Heart left ventricle (tissue), 16 donors: ENCODE measurements at regions not wholly inside any gene's neighbourhood (a gene's known extent, or its start where the extent isn't known, plus 50 kb on each side); places are given as distances from the start of the nearest gene placed in this dataset.

Source experiments
- ATAC-seq, 4 donors: fragments of 200-7000 bp; cut with Tn5 transposase; one replicate each; pipeline ENCODE4 v1.9.1; 2020 to 2022; ENCODE audit warnings: moderate library complexity in 4 of 4, mild to moderate bottlenecking in 3 of 4, moderate number of reproducible peaks in 1 of 4
- DNase-seq, 5 donors: peaks; one replicate each; pipeline ENCODE4 v3.0.0-alpha.2; 2020
- H3K27ac ChIP-seq, 12 donors: fragments of 200-600 bp; sonication (generic) in 4 of 12; one replicate each; pipeline versions ENCODE4 v1.5.0 to v1.8.0; 2016 to 2022; ENCODE audit warnings: mild to moderate bottlenecking in 2 of 12
- H3K27me3 ChIP-seq, 9 donors: fragments of 200-600 bp; sonication (generic) in 2 of 9; one replicate each; pipeline versions ENCODE4 v1.5.1 to v1.8.0; 2016 to 2022; ENCODE audit warnings: mild to moderate bottlenecking in 3 of 9
- H3K36me3 ChIP-seq, 9 donors: fragments of 200-600 bp; sonication (generic) in 2 of 9; one replicate each; pipeline versions ENCODE4 v1.5.0 to v1.8.0; 2018 to 2022; ENCODE audit warnings: mild to moderate bottlenecking in 2 of 9
- H3K4me1 ChIP-seq, 12 donors: fragments of 200-600 bp; sonication (generic) in 4 of 12; one replicate each; pipeline versions ENCODE4 v1.5.0 to v1.8.0; 2016 to 2022; ENCODE audit warnings: mild to moderate bottlenecking in 3 of 12
- H3K4me3 ChIP-seq, 12 donors: fragments of 200-600 bp; sonication (generic) in 4 of 12; one replicate each; pipeline versions ENCODE4 v1.5.0 to v1.8.0; 2017 to 2022; ENCODE audit warnings: mild to moderate bottlenecking in 9 of 12, moderate library complexity in 4 of 12
- H3K9me3 ChIP-seq, 12 donors: fragments of 200-600 bp; sonication (generic) in 4 of 12; one replicate each; pipeline versions ENCODE4 v1.5.0 to v1.8.0; 2016 to 2022; ENCODE audit warnings: mild to moderate bottlenecking in 1 of 12
- CTCF ChIP-seq, 12 donors: fragments of 200-600 bp; sonication (generic) in 4 of 12; IDR thresholded peaks; one replicate each; pipeline versions ENCODE4 v1.5.0 to v1.8.0; 2018 to 2022; ENCODE audit warnings: antibody characterized with exemption in 12 of 12, mild to moderate bottlenecking in 5 of 12
- POLR2A ChIP-seq, 2 donors: fragments of 450-650 bp; IDR thresholded peaks; one replicate each; pipeline ENCODE4 v1.6.1; 2017; ENCODE audit warnings: antibody characterized with exemption in 2 of 2, mild to moderate bottlenecking in 2 of 2, moderate library complexity in 2 of 2
- WGBS, 4 donors: extraction: QIAGEN DNeasy Blood & Tissue Kit in 2 of 4; methylation state at CpG; one replicate each; pipeline versions ENCODE4 v1.1.5 to v1.1.7; 2013 to 2018; 5-methylcytosine and 5-hydroxymethylcytosine counted together
- intact Hi-C, 10 donors: fragments of 100-400 bp; cut with DNase I; formaldehyde crosslinking; loops; one replicate each; pipeline versions ENCODE4 v1.11.1 to v1.14.2; 2022
- donor health status: ischemic (EF 13 %, LVEDD 7.1; RV severe dilation, severe dysfunction).
- donor health status: healthy with polysubstance abuse.
- donor health status: DM: no; HTN: yes; CAD: no.
- donor health status: DM: no; HTN: no; CAD: no.
- donor health status: ischemic (EF 25% LVEDD 6.9; RV normal size, moderate dysfunction).
- donor health status: ischemic (EF 25% LVEDD 5.7; RV mildly dilated, moderate dysfunction).
- donor health status: healthy.
- donor health status: DM: yes; HTN: yes; CAD: no.
- donor health status: ischemic (EF 35%, LVEDD 5.7; RV mildly dilated, moderate dysfunction).
- donor health status: nonischemic (EF 11% LVEDD 7.7; RV severe dilation, severe dysfunction).
- donor health status: DM: yes; HTN: yes; CAD: no.
- donor health status: PGD.
- donor health status: ischemic (EF 29% LVEDD 5.4; RV normal size, mild dysfunction).
- donor health status: nonischemic (EF 23%, LVEDD 6.1; RV moderate dilation, normal function).

DNA sequence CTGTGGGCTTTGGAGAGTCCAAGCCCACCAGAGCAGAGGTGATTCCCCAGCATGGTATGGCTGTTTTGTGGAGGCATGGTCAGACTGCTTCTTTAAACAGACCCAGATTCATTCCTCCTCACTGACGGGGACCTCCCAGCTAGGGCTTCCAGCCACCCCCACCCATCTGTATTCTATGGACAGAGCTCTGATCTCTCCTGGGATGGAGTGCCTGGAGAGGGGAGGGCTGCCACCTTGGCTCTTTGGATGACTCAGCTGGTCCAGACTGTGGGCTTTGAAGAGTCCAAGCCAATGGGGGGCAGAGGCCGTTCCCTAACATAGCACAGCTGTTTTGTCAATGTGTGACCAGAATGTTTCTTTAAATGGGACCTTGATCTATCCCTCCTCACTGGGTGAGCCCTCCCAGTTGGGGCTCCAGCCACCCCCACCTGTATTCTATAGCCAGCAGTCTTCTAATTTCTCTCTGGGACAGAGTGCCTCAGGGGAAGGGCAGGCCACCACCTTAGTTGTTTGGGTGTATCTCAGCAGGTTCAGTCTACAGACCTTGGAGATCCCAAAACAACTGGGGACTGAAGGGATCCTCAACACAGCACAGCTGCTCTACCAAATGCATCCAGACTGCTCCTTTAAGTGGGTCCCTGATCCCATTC, 122.0 kb upstream of the OSTN start:
- Histone ChIP-seq H3K4me3 (no peak overlapping the region), H3K27ac (no peak overlapping the region), H3K9me3 (peaks cover 0 to 17% (median 1%) of the 10 kb centered on the region in 12 donors), H3K4me1 (no peaks in the 10 kb centered on the region), H3K36me3 (no peaks in the 10 kb centered on the region), H3K27me3 (no peaks in the 10 kb centered on the region)
- ATAC-seq (no peak), DNase-seq (no peak)
- no peak for TF ChIP-seq CTCF (IDR thresholded peaks at IDR 0.05)
- no peak for TF ChIP-seq POLR2A (IDR thresholded peaks at IDR 0.05)
- intact Hi-C loops = no loop called here
- 70 to 86% (median 78%) methylated on average over 1 to 2 of the region's 2 CpGs for WGBS, 4 donors

- ATAC-seq = no peak
These were observed 124.5 kb upstream of the OSTN start for GRCh38 chr3:191074511-191074910.

GRCh38 chr3:191070762-191071403, 128.2 kb upstream of the OSTN start:
- H3K27me3 ChIP-seq = no peaks in the 10 kb centered on the region
- intact Hi-C loops = no loop called here
- no peak for TF ChIP-seq CTCF (IDR thresholded peaks at IDR 0.05)
- no peaks in the 10 kb centered on the region for H3K9me3 ChIP-seq
- 64 to 67% (median 66%) methylated on average over 4 of the region's 4 CpGs for WGBS, 4 donors
- no peak for ATAC-seq
- H3K4me3 ChIP-seq = no peak overlapping the region
- no peaks in the 10 kb centered on the region for H3K4me1 ChIP-seq
- no peak for DNase-seq
- no peak overlapping the region for H3K27ac ChIP-seq
- H3K36me3 ChIP-seq = no peaks in the 10 kb centered on the region

More at GRCh38 chr3:191074511-191074910, 124.5 kb upstream of the OSTN start:
- intact Hi-C loops = no loop called here
- H3K4me3 ChIP-seq = no peak overlapping the region
- no peak for DNase-seq
- H3K9me3 ChIP-seq = peaks cover 0 to 17% (median 1%) of the 10 kb centered on the region in 12 donors
- WGBS, 4 donors = 63 to 69% (median 65%) methylated on average over 5 of the region's 5 CpGs
- H3K36me3 ChIP-seq = no peaks in the 10 kb centered on the region
- no peaks in the 10 kb centered on the region for H3K4me1 ChIP-seq
- H3K27me3 ChIP-seq = no peaks in the 10 kb centered on the region
- TF ChIP-seq CTCF (IDR thresholded peaks at IDR 0.05) = no peak
- TF ChIP-seq POLR2A (IDR thresholded peaks at IDR 0.05) = no peak
- H3K27ac ChIP-seq = no peak overlapping the region

DNA sequence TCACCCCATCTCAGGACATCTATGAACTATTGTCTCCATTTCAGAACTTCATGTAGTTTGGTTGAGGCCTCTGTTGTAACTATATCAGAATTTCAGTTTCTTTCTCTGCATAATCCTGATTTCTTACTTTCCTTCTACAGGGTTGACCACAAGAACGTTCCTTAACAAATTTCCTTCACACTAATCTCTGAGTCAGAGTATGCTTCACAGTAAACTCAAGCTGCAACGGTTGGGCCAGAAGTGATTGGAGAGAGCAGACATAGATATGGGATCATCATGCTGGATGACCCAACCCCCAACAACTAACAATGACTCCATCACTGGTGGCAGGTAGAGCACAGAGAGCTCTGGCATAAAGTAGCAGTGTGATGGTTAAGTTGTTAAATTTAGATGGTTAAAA, 128.8 kb upstream of the OSTN start:
- WGBS, 4 donors = 54 to 71% (median 56%) methylated on average over 2 of the region's 2 CpGs
- ATAC-seq = no peak
- no peak overlapping the region for H3K27ac ChIP-seq

More for the DNA sequence above, 128.8 kb upstream of the OSTN start:
- Histone ChIP-seq H3K4me1 (no peaks in the 10 kb centered on the region), H3K27me3 (no peaks in the 10 kb centered on the region), H3K9me3 (no peaks in the 10 kb centered on the region), H3K4me3 (no peak overlapping the region), H3K36me3 (no peaks in the 10 kb centered on the region)
- intact Hi-C loops = no loop called here
- DNase-seq = no peak
- TF ChIP-seq POLR2A (IDR thresholded peaks at IDR 0.05) = no peak
- no peak for TF ChIP-seq CTCF (IDR thresholded peaks at IDR 0.05)
